Bone marrow (tissue), 2 donors: ENCODE measurements at regions not wholly inside any gene's neighbourhood (a gene's known extent, or its start where the extent isn't known, plus 50 kb on each side); places are given as distances from the start of the nearest gene placed in this dataset.

Source experiments
- DNase-seq, 2 donors: peaks; one replicate each; lab custom pipeline; 2025; lab: John Stamatoyannopoulos, UW

DNA sequence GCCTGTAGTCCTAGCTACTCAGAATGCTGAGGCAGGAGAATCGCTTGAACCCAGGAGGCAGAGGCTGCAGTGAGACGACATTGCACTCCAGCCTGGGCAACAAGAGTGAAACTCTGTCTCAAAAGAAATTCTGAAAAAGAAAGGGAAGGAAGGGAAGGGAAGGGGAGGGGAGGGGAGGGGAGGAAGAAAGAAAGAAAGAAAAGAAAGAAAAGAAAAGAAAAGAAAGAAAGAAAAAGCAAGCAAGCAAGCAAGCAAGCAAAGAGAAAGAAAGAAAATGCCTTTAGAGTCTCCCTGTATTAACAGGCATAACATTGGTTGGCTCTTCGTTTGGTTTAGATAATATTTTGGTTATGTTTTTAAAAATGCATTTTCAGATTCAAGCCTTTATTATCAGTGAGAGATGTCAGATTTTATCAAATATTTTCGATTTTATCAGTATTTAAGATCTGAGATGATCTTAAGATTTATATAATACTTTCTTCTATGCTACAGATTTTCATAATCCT, 281.1 kb downstream of the NPIPA8 start:
- no peak for DNase-seq

DNA sequence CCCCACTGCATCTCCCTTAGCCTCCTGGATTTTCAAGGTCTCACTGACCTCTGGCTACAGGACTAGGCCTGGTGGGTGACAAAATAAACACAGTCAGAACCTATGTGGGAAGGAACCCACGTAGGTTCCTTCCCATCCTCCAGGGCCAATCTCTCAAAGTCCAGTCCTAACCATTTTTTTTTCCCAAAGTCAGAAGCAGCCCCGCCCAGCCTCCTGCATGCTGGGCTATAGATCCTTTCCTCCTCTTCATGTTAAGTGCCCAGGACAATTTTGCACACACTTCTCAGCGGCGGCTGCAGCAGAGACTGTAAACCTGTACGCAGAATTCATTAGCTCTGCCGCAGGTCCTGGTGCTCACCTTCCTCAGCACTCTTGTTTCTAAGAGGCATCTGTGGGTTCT, 285.8 kb downstream of the NPIPA8 start:
- no peak for DNase-seq

DNA sequence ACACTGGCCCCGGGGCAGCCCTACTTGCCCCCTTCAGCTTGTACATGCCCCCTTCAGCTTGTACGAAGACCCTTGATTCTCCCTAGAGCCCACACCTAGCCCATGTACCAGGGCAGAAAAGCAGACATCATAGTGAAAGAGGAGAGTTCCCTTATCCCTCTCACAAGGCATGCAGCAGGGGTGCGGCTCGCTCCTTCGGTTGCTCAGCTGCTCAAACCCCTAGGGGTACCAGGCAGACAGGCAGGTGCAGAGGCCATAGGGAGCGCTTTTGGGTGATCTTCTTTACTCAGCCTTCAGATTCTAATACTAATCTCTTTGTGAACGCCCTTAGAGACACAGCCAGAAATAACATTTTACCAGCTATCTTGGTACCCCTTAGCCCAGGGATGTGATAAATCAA, 286.3 kb downstream of the NPIPA8 start:
- no peak for DNase-seq

DNA sequence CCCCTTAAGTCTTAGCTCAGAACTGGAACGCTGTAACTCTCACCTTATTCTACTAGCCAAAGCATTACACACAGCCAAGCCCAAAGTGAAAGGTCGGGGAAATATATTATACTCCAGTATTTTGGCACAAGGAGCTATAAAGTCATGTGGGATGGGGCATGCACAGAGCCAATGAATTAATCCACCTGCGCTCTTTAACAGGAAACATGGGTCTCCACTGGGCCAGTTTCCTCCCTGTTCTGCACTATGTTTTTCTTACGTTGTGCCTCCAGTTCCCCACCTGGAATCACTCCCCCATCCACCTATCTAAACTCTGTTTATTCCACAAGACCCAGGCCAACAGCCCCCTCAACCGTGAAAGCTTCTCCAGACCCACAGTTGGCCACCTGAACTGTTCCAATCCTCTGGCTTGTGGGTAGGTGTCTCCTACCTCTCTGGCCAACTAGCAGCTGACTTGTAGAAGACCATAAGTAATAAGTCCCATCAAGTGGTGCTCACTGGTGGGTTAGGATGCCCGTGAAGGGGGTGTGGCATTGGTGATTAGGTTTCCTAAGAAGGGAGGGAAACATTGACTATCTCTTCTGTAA, 286.9 kb downstream of the NPIPA8 start:
- DNase-seq, result no peak

DNA sequence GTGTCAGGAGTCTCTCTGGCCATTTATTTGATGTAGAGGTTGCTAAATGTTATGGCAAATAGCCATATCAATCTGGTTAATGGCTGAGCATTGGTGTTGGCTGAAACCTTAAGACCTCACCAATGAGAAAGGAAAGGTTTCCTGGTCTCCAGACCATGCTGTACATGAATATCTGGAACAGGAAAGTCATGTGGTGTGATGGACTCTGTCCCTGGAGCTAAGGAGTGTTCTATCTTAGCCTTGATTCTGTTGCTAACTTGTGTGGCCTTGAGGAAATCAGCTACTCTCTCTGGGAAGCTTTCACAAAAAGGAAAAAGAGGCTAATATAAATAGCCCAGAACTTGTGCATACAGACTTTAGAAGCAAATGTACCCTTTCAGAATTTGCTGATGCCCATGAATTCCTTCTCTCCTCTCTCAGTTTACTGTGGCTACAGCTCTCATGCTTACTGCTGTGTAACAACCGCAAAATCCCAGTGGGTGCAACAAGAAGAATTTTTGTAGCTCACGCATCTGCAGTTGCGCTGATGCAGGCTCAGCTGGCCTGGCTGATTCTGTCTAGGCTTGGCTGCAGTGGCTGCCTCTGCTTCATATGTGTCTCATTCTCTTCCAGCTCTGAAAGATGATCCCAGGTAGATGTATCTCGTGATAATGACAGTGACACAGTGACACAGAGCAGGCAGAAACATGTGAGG, 287.5 kb downstream of the NPIPA8 start:
- no peak for DNase-seq

DNA sequence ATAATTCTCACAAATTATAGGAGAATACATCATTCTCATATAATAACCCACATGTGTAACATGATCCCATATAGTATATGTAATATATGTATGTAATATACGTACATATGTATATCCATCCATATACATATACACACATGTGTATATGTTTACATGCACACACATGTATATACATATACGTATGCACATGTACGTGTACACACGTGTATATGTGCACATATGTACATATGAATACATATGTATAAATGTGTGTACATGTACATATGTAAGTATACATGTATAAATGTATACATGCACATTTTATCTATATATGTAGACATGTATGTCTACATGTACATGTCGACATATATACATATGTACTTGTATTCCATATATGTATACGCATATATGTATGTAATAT, 288.8 kb downstream of the NPIPA8 start:
- no peak for DNase-seq

DNA sequence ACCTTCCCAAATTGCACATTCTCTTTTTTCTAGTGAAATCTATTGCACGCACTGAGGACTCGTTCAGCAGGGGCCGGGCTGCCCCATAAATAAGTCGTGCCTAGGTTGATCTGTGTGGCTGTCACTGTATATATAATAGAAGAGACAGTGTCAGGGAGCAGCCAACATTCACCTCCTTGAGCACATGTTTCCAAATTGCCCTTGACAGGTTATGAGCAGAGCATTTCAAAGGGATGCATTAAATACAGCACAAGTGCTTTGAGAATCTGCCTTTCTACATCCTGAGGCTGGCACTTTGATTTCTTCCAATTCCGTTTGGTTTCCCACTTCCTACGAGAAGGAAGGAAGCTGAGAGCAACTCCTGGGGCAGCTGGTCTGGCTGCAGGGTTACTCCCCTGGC, 291.2 kb downstream of the NPIPA8 start:
- DNase-seq, result no peak

DNA sequence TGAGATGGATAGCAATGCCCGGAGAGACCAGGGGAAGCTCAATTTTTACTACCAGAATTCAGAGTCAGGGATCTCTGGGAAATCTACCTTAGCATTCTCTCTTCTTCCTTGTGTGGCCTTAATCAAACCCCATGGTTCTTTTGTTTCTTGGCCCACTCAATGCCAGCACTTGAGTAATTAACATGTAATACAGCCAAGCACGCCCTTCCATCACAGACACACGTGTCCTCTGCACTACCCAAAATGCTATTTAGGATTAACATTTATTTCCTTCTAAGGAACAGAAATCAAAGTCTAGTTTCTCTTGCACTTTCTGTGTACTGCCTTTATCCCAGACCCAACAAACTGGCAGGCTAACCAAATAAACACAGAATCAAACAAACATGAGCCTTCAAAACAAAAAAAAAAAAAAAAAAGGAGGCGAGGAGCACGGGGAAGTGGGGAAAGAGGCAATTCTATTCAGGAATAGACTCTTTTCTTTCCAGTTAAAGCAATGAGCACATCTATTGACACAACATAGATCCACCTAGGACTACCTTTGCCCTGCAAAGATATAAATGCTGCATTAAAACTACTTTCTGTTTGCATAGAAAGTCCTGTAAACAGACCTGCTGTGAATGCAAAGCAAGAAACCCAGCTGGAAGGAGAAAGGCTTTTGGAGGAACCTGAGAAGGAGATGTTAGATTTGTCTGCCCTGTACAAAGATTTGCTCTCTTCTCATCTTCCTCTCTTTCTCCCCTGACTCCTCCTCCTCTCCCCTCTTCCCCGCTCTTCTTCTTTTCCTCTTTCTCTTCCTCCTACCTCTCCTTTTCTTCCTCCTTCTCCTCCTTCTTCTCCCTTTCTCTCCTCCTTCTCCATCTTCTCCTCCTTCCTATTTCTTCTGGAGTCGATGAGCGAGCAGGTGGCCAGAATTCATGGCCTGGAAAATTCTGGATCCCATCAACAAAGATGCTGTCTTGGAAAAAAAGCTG, 294.4 kb downstream of the NPIPA8 start:
- no peak for DNase-seq

DNA sequence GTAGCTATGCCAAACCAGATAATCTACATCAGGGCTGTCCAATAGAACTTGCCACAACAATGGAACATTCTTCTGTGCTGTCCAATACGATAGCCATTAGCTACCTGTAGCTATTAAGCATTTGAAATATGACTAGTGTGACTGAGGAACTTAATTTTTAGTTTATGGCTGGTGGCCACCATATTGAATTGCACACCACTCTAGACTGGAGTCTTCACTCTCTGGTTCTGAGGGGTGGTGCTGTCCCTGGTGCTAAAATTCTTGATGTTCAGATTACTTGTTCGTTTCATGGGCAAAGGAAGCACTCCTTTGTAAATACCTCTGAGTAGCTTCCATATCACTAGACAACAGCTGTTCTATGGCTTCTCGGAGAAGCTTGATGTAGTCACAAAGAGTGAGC, 296.6 kb downstream of the NPIPA8 start:
- no peak for DNase-seq

DNA sequence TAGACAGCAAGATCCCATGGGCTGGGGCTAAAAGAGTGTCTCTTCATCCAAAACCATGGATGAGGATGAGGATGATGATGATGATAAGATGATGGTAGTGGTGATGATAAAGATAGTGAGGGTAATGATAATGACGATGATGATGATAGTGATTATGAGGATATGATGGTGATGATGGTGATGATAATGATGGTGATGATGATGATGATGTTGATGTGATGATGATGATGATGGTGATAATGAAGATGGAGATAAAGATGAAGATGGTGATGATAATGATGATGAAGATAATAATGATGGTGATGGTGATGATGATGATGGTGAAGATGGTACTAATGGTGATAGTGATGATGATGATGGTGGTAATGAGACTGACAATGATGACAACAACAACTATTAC, 299.5 kb downstream of the NPIPA8 start:
- DNase-seq, result no peak

DNA sequence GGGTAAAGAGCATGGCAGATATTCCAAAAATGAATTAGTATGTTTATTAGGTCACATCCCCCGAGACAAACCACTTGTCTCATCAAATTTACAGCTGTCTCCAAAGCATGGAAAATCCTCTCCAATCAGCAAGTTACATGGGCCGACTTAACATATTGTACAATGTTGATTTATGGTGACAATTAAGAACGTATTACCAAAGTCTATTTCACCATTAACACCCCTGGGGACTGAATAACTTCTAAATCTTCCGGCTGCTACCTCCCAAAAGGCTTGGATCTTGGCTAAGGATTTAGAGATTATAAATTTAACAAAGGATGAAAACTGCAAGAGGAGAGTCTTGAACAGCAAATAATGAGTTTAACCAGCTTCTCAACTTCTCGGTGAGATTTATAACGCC, 311.9 kb downstream of the NPIPA8 start:
- no peak for DNase-seq

DNA sequence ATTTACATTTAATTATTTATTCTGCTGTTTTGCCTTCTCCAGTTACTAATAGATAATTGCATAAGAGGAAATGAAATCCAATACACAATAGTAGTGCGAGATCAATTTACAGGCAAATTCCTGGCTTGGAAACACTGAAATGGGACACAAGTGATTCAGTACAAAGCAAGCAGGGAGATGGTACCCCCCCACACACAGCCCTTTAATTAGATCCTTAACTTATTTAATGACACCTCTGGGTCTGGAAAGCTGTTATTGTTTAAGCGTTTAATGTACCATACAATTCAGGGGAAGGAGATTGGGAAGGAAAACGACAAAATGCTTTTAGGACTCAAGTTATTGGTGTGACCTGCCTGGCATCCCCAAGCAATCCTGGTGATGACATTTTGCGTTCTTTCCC, 318.2 kb downstream of the NPIPA8 start:
- DNase-seq, result no peak

DNA sequence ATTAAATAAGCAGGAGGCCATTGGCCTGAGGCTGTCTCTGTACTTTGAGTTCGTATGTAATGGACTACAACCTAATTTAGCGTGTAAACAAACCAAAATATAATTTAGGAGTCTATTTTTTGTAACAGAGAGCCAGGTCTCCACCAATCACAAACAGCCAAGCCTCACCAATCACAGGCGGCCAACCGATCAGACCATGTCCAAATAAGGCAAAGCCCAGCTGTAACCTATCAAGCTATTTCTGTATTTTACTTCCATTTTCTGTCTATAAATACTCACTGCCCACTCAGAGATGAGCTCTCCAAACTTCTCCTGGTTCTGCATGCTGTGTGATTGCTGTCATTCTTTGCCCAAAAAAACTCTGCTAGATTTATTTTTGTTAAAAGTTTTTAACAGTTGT, 322.7 kb downstream of the NPIPA8 start:
- DNase-seq, result no peak

DNA sequence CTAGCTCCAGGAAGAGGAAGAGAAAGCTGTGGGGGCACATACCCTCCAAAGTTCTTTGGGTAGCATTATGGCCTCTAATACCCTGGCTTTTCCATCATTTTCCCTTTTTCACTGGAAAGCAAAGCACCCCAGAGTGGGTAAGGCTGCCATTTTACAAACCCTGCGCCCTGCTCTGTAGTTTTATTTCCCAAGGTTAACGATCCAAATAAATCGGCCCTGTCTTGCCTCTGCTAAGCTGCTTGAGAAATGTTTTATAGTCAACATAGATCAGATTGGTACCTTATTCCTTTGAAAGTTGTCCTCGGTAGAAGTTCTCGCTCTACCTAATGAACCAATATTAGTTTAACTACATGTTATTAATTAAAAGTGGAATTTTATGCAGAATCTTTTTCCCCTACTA, 328.2 kb downstream of the NPIPA8 start:
- no peak for DNase-seq

DNA sequence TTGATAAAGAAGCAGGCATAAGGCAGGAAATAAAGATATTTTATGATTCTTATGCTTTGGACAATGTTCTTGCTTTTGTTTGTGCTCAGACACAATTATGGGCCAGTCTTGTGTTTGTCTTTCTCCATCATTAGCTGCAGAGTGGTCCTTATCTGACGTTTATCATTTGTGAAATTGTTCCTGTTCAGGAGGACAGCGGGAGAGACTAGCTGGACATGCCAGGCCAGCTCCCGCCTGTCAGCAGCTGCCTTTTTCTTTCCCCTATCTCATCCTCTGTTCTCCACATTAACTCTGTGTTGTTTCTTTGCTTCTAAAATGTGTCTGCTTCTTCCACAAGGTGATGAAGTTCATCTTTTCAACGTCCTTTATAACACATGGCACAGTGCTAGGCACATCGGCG, 333.5 kb downstream of the NPIPA8 start:
- no peak for DNase-seq

DNA sequence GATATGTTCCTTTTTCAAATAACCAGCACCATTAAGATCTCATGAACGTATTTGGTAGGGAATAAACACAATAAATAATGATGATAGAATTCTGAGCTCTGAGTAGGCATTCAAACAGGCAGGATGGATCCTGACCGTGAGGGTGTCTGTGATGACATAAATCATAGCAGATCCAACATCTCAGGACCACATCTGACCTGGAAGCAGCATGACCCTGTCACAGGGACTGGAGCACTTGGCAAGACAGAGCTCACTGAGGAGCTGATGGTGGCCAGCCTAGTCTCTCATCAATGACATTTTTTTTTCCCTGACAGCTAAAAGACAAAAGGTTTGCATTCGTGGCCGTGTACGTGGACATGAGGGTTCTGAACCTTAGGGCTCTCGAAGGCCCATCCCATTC, 337.5 kb downstream of the NPIPA8 start:
- no peak for DNase-seq

DNA sequence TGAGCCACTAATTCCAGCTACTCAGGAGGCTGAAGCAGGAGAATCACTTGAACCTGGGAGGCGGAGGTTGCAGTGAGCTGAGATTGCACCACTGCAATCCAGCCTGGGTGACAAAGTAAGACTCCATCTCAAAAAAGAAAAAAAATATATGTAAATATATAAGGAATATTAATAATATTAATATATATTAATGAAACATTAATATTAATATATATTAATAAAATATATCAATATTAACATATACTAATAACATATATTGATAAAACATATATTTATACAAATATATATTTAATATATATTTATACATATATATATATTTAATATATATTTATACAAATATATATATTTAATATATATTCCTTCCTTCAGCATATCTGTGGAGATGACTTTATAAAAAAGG, 338.0 kb downstream of the NPIPA8 start:
- DNase-seq, result no peak

DNA sequence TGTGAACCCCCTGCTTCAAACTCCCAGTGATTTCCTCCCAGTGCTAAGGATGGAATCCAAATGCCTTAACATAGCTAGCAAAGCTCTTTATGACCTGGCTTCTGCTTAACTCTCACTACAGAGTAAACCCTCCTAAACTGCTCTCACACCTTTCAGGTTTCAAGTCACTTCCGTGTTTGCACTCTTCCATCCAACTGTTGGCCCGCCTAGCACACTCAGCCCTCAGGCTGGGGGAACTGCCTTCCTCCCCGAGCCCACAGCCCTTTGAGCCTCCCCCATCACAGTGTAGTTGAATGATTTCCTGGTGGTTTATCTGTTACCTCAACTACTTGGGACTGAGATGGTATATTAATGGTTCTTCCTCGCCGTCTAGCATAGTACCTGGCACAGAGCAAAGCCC, 342.5 kb downstream of the NPIPA8 start:
- DNase-seq, result no peak

DNA sequence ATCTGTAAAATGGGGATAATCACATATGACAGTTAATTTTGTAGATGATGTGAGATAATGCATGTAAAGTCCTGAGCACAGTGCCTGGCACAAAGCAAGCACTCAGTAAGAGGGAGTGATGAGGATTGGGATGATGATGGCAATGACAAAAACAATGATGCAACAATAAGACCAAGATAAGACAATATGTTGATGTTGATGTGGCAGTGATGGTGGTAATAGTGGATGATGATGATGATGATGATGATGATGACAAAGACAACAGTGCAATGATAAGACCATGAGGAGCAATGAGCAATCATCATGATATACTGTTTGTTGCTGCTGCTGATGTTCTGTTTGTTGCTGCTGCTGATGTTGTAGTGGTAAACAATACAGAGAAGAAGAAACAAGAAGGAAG, 344.1 kb downstream of the NPIPA8 start:
- no peak for DNase-seq

DNA sequence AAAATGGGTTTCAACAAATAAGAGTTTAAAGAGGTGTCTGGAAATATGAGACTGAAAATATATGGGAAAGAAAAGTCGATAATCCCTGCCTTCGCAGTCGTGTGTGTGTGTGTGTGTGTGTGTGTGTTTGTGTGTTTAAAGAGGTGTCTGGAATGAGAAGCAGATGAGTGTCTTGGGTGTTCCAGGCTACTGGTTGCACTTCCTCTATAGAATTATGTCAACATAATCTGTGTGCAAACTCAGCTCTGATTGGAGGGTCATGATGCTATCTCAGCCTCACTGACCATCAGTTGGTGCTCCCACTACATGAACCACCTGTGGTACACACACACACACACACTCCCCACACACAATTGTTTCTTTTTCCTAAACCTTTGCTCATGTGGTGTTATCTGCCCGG, 347.3 kb downstream of the NPIPA8 start:
- DNase-seq, result no peak

DNA sequence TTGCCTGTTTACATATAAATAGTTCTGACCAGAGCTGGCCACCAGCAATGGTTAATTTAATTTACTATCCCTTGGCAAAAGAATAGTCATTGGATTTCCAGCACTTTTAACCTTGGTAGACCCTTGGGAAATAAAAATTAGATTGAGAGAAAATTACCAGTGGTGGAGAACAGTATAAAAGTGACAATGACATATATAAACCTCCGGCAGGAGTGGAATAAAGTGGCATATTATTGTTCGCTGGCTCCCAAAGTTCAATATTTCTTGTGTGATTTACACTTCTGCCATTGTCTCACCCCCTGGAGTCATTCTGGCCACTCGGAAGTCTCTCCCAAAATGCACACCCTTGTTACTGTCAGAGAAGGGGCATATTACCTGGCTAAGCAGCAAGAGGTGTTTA, 347.7 kb downstream of the NPIPA8 start:
- no peak for DNase-seq

DNA sequence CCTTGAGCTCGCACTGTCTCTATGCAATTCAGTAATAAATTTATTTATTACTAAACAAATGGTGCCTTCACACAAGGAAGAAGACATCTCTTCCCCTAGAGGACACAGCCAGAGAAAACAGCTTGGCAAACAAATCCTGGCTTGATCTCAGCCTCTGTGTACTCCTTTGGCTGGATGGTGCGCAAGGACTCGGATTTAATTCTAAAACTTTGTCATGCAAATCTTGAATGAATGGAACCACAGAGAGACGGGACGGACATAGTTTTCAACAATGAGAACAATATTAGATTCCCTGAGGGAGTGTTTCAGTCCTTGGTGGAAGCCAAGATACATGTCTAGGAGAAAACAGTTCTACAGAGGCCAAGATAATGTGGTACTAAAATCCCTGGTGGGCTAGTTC, 349.5 kb downstream of the NPIPA8 start:
- DNase-seq, result no peak

DNA sequence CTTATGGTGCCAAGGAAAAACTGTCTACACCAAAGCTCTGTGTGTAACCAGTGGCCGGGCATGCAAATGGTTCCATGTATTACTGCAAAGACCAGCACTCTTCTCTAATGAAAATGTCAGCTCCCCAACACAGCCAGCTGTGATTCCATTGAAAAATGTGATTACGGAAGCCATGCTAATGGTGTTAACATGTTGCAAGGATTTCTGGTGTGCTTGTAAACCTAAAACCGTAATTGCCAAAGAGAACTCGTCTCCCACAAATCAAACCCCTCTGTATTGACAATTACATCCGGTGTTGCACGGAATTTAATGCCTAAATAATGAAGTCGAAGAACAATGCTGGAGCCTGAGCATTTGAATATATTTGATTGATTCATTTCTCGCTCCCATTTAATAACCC, 351.7 kb downstream of the NPIPA8 start:
- DNase-seq, result no peak
